T-helper 2 cell treated with Interferon-gamma antibody and Interleukin-4, amounts not matched to agents 100 ng/mL and 5 ng/mL, for 36 hours (primary cell): ENCODE measurements at regions not wholly inside any gene's neighbourhood (a gene's known extent, or its start where the extent isn't known, plus 50 kb on each side); places are given as distances from the start of the nearest gene placed in this dataset.

ENCODE experiments used
- intact Hi-C: fragments of 100-400 bp; cut with micrococcal nuclease; formaldehyde crosslinking; loops from one replicate; pipeline ENCODE4 v1.15.1; 2023

- intact Hi-C loops: no loop called here
Measured at GRCh38 chr3:176933704-176934103, 263.6 kb downstream of the TBL1XR1 start.

- intact Hi-C loops: no loop called here
Measured at GRCh38 chr3:176932433-176932832, 264.8 kb downstream of the TBL1XR1 start.

GRCh38 chr3:176931991-176932390 is 265.3 kb downstream of the TBL1XR1 start:
- intact Hi-C loops: no loop called here

GRCh38 chr3:176930942-176931341 is 266.3 kb downstream of the TBL1XR1 start:
- intact Hi-C loops: no loop called here

DNA sequence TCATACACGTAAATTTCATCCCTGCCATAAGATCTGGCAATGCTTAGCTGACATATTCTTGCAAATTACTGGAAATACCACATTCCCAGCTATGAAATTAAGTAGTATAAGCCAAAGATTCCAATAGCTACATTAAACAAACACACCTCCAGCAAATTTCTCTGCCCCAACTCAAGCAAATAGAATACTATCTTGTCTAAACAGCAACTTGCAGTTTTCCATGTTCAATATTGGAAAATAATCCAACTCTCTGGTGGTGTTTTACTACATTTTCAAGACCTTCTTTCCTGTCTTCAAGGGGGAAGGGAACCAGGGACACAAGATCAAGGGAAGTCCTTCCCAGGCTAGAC is 268.7 kb downstream of the TBL1XR1 start:
- intact Hi-C loops: no loop called here

- intact Hi-C loops: no loop called here
Measured at GRCh38 chr3:176927706-176928581, 269.3 kb downstream of the TBL1XR1 start.

- intact Hi-C loops: no loop called here
Measured at GRCh38 chr3:176927280-176927679, 270.0 kb downstream of the TBL1XR1 start.

DNA sequence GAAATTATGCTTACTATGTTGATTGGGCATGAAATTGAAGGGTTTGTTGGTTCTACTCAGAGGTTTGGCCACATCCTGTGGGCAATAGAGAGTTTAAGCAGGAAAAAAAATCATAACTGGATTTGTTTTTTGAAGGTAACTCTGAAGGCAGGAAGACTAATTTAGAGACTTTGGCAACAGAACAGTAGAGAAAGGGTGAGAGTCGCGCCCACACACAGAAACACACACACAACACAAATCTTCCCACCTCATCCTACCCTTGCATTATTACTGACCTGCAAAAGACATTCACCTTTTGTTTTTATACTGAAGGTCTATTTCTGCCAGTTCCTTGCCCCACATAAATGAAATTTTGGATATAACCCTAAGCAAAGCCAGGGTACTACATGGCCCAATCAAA is 270.6 kb downstream of the TBL1XR1 start:
- intact Hi-C loops: no loop called here

GRCh38 chr3:176926034-176926433 is 271.2 kb downstream of the TBL1XR1 start:
- intact Hi-C loops: no loop called here

DNA sequence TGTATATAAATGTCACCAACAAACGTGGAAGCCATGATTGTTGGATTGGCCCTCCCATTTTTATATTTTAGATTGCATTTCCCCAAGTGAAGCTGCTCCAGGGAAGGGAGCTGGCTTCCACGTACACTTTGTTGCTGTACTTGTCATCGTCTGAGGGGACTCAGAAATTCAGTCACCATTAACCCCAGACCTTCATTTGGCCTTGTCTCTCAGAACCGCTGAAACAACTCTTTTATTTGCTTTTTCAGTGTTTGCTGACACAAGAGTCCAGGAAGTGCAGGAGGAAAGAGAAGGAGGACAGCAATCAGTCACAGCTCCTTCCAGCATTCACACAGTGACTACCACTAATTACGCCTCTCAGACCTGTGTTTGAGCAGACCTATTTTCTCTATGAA is 276.5 kb downstream of the TBL1XR1 start:
- intact Hi-C loops: no loop called here

DNA sequence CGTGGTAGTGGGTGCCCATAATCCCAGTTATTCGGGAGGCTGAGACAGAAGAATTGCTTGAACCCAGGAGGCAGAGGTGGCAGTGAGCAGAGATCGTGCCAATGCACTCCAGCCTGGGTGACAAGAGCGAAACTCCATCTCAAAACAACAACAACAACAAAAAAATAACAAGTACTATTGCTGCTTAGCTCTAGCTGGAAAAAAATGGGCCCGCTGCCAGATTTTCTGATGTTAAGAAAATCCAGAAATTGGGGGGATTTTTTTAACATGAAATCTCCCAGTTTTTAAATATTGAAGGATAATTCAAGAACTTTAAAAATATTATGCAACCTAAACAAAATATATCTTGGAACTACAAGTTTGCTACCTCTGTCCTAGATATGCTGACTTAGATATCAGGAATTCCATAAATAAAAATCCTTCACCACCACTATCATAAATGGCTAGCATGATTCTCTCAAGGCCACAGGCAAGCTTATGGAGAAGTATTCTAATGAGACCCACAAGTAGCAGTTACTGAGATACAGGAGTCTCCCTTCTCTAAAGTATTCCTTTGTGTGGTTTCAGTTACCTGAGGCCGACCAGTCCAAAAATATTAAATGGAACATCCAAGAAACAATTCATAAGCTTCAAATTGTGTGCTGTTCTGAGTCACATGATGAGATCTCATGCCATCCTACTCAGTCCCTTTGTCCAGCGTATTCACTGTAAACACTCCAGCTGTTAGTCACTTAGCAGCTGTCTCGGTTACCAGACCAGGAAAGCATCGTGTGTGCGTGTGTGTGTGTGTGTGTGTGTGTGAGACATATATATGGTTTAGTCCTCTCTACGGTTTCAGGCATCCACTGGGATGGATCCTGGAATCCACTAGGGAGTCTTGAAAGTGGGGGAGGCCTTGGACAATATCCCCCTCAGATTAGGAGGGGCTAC is 277.2 kb downstream of the TBL1XR1 start:
- intact Hi-C loops: no loop called here

DNA sequence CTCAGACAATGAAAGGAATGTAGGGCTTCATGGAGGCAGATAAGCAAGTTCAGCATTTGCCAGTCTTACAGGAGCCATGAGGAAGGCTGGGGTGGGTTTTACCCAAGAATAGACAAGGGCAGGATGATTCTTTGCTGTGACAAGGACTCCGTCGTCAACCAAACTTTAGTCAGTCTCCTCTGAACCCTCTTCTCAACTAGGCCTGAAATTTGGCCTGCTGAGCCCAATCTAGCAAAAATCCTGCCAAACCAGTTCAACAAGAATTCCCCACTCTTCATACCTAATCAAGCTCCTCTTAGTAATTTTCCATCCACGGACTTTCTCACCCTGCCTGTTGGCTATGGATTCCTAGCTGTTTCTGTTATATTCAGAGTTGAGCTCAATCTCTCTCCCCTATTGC is 280.5 kb downstream of the TBL1XR1 start:
- intact Hi-C loops: no loop called here

GRCh38 chr3:176914764-176915163 is 282.5 kb downstream of the TBL1XR1 start:
- intact Hi-C loops: no loop called here

GRCh38 chr3:176911579-176911978 is 285.7 kb downstream of the TBL1XR1 start:
- intact Hi-C loops: no loop called here

GRCh38 chr3:176909044-176909443 is 288.2 kb downstream of the TBL1XR1 start:
- intact Hi-C loops: no loop called here

- intact Hi-C loops: no loop called here
Measured at GRCh38 chr3:176906046-176906905, 291.0 kb downstream of the TBL1XR1 start.

- intact Hi-C loops: no loop called here
Measured at GRCh38 chr3:176905331-176905730, 292.0 kb downstream of the TBL1XR1 start.

DNA sequence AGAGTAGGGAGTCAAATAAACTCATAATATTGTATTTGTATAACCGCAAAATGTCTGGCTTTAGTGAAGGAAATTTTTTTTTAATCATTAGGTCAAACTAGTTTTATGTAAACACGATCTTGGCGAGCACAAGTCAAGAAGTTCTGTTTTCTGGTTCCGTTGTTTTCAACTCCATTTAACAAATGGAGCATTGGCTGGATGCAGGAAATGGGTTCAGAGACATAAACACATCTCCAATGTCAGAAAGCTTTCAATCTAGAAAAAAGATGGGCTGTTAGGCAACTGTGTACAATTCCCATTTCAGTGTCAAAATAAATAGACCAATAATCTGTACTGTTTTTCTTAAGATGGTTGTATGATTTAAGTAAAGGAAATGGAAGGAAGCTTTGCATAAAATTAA is 292.8 kb downstream of the TBL1XR1 start:
- intact Hi-C loops: no loop called here

GRCh38 chr3:176896640-176897039 is 300.6 kb downstream of the TBL1XR1 start:
- intact Hi-C loops: no loop called here

DNA sequence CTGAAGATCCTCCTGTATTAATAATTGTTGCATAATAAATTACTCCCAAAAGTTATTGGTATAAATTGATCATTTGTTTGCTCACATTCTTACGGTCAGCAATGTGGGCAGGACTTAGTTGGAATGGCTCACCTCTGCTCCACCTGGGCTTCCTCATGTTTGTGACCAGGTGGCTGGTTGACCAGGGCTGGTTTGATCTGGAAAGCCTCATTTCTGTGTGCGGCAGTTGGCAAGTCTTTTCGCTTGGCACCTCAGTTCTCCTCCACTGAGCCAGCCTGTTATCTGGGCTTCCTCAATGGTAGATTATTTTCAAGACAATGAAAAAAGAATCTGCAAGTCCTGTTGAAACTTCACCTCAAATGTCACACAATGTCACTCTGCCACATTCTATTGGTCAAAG is 301.1 kb downstream of the TBL1XR1 start:
- intact Hi-C loops: no loop called here

DNA sequence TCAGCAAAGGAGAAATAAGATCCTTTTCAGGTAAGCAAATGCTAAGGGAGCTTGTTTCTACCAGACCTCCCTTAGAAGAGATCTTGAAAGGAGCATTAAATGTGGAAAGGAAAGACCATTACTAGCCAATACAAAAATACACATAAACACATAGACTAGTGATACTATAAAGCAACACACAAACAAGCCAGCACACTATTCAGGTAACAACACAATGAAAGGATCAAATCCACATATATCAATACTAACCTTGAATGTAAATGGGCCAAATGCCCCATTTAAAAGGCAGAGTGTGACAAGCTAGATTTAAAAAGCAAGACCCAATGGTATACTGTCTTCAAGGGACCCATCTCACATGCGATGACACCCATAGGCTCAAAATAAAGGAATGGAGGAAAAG is 317.6 kb downstream of the TBL1XR1 start:
- intact Hi-C loops: no loop called here
